Activated T-cell treated with anti-CD3 and anti-CD28 coated beads for 1 hour (primary cell): ENCODE measurements at regions not wholly inside any gene's neighbourhood (a gene's known extent, or its start where the extent isn't known, plus 50 kb on each side); places are given as distances from the start of the nearest gene placed in this dataset.

Source experiments
- DNase-seq: peaks from one replicate; pipeline ENCODE4 v3.0.0-alpha.2; 2020; ENCODE audit warnings: low read depth

- no peak for DNase-seq
Measured at GRCh38 chr6:25038300-25038699, 102.5 kb upstream of the RIPOR2 start.

GRCh38 chr6:25038999-25039398 lies 103.2 kb upstream of the RIPOR2 start:
- DNase-seq = no peak

- DNase-seq = no peak
Measured at GRCh38 chr6:25041485-25042035, 105.8 kb upstream of the RIPOR2 start.

GRCh38 chr6:25042036-25042521 lies 106.3 kb upstream of the RIPOR2 start:
- DNase-seq = peak; percentile 24

GRCh38 chr6:25042536-25042935 lies 106.8 kb upstream of the RIPOR2 start:
- DNase-seq = no peak

GRCh38 chr6:25042984-25043725 lies 107.4 kb upstream of the RIPOR2 start:
- DNase-seq = no peak

GRCh38 chr6:25043892-25044291 lies 108.1 kb upstream of the RIPOR2 start:
- no peak for DNase-seq

GRCh38 chr6:25046942-25047341 lies 111.2 kb upstream of the RIPOR2 start:
- DNase-seq = no peak

GRCh38 chr6:25050356-25050755 lies 114.6 kb upstream of the RIPOR2 start:
- DNase-seq = peak; percentile 38

- no peak for DNase-seq
Measured at GRCh38 chr6:25051083-25051482, 115.3 kb upstream of the RIPOR2 start.

GRCh38 chr6:25052181-25052580 lies 116.4 kb upstream of the RIPOR2 start:
- DNase-seq = no peak

GRCh38 chr6:25053875-25054371 lies 118.2 kb upstream of the RIPOR2 start:
- no peak for DNase-seq

GRCh38 chr6:25054469-25054868 lies 118.7 kb upstream of the RIPOR2 start:
- no peak for DNase-seq

- DNase-seq = peak; percentile 25
Measured at GRCh38 chr6:25056130-25056529, 120.4 kb upstream of the RIPOR2 start.

GRCh38 chr6:25057111-25057905 lies 121.5 kb upstream of the RIPOR2 start:
- no peak for DNase-seq

- no peak for DNase-seq
Measured at GRCh38 chr6:25058441-25058840, 122.7 kb upstream of the RIPOR2 start.

GRCh38 chr6:25058941-25059340 lies 123.2 kb upstream of the RIPOR2 start:
- no peak for DNase-seq

- no peak for DNase-seq
Measured at GRCh38 chr6:25060522-25060921, 124.8 kb upstream of the RIPOR2 start.

GRCh38 chr6:25061289-25061936 lies 125.7 kb upstream of the RIPOR2 start:
- no peak for DNase-seq

- DNase-seq = no peak
Measured at GRCh38 chr6:25062070-25062811, 126.5 kb upstream of the RIPOR2 start.

- DNase-seq = no peak
Measured at GRCh38 chr6:25064006-25064405, 128.2 kb upstream of the RIPOR2 start.

- no peak for DNase-seq
Measured at GRCh38 chr6:25065666-25066065, 129.9 kb upstream of the RIPOR2 start.
